ENCODE measurements at regions not wholly inside any gene's neighbourhood (a gene's known extent, or its start where the extent isn't known, plus 50 kb on each side); places are given as distances from the start of the nearest gene placed in this dataset.

GRCh38 chr19:30183807-30184490 is 188.2 kb upstream of the ZNF536 start (continued):
- TF ChIP-seq CUX1 (CRISPR knock-in tag; IDR thresholded peaks at IDR 0.05) = no peak
- no peak for TF ChIP-seq STAG1 (CRISPR knock-in tag; IDR thresholded peaks at IDR 0.05; ENCODE audit: borderline replicate concordance)
- no peak for TF ChIP-seq RFX1 (IDR thresholded peaks at IDR 0.05)
- TF ChIP-seq THAP7 (CRISPR knock-in tag; IDR thresholded peaks at IDR 0.05) = no peak
- TF ChIP-seq, protein P1, sequence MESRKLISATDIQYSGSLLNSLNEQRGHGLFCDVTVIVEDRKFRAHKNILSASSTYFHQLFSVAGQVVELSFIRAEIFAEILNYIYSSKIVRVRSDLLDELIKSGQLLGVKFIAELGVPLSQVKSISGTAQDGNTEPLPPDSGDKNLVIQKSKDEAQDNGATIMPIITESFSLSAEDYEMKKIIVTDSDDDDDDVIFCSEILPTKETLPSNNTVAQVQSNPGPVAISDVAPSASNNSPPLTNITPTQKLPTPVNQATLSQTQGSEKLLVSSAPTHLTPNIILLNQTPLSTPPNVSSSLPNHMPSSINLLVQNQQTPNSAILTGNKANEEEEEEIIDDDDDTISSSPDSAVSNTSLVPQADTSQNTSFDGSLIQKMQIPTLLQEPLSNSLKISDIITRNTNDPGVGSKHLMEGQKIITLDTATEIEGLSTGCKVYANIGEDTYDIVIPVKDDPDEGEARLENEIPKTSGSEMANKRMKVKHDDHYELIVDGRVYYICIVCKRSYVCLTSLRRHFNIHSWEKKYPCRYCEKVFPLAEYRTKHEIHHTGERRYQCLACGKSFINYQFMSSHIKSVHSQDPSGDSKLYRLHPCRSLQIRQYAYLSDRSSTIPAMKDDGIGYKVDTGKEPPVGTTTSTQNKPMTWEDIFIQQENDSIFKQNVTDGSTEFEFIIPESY (CRISPR knock-in tag; IDR thresholded peaks at IDR 0.05) = no peak
- no peak for TF ChIP-seq FOSL1 (tag; conservative IDR thresholded peaks at IDR 0.05)
- TF ChIP-seq, protein P2, sequence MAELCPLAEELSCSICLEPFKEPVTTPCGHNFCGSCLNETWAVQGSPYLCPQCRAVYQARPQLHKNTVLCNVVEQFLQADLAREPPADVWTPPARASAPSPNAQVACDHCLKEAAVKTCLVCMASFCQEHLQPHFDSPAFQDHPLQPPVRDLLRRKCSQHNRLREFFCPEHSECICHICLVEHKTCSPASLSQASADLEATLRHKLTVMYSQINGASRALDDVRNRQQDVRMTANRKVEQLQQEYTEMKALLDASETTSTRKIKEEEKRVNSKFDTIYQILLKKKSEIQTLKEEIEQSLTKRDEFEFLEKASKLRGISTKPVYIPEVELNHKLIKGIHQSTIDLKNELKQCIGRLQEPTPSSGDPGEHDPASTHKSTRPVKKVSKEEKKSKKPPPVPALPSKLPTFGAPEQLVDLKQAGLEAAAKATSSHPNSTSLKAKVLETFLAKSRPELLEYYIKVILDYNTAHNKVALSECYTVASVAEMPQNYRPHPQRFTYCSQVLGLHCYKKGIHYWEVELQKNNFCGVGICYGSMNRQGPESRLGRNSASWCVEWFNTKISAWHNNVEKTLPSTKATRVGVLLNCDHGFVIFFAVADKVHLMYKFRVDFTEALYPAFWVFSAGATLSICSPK (IDR thresholded peaks at IDR 0.05; ENCODE audit: borderline replicate concordance) = no peak
- TF ChIP-seq, protein P3, sequence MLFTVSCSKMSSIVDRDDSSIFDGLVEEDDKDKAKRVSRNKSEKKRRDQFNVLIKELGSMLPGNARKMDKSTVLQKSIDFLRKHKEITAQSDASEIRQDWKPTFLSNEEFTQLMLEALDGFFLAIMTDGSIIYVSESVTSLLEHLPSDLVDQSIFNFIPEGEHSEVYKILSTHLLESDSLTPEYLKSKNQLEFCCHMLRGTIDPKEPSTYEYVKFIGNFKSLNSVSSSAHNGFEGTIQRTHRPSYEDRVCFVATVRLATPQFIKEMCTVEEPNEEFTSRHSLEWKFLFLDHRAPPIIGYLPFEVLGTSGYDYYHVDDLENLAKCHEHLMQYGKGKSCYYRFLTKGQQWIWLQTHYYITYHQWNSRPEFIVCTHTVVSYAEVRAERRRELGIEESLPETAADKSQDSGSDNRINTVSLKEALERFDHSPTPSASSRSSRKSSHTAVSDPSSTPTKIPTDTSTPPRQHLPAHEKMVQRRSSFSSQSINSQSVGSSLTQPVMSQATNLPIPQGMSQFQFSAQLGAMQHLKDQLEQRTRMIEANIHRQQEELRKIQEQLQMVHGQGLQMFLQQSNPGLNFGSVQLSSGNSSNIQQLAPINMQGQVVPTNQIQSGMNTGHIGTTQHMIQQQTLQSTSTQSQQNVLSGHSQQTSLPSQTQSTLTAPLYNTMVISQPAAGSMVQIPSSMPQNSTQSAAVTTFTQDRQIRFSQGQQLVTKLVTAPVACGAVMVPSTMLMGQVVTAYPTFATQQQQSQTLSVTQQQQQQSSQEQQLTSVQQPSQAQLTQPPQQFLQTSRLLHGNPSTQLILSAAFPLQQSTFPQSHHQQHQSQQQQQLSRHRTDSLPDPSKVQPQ (CRISPR knock-in tag; IDR thresholded peaks at IDR 0.05; ENCODE audit: borderline replicate concordance) = no peak
- no peak for TF ChIP-seq KLF6 (CRISPR knock-in tag; IDR thresholded peaks at IDR 0.05; ENCODE audit: borderline replicate concordance)

Measured in K562 (cell line).